MM.1S (cell line): ENCODE measurements at regions not wholly inside any gene's neighbourhood (a gene's known extent, or its start where the extent isn't known, plus 50 kb on each side); places are given as distances from the start of the nearest gene placed in this dataset.

ENCODE experiments used
- EZH2 ChIP-seq: fragments of 300-600 bp; sonication (generic); optimal IDR thresholded peaks from 2 replicates; pipeline ENCODE3; 2017; ENCODE audit warnings: low read depth, mild to moderate bottlenecking, antibody characterized with exemption, low read length, mixed read lengths
- EZH2phosphoT487 ChIP-seq: fragments of 300-600 bp; sonication (generic); IDR thresholded peaks from 2 replicates; pipeline ENCODE4 v1.6.1; 2018; ENCODE audit warnings: antibody characterized with exemption, low read length
- TF ChIP-seq, protein P1 (sequence below): fragments of 300-600 bp; sonication (generic); IDR thresholded peaks from 2 replicates; pipeline ENCODE4 v1.5.1; 2016; ENCODE audit warnings: antibody characterized with exemption, low read length, mixed read lengths

DNA sequence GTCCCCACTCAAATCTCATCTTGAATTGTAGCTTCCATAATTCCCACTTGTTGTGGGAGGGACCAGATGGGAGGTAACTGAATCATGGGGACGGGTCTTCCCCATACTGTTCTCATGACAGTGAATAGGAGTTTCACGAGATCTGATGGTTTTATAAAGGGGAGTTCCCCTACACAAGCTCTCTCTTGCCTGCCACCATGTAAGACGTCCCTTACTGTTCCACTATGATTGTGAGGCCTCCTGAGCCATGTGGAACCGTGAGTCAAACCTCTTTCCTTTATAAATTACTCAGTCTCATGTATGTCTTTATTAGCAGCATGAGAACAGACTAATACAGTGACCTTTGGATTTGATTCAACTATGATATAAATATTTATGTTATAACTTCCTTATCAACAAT lies 78.0 kb downstream of the CYRIA start:
- TF ChIP-seq EZH2phosphoT487 = no peak
- TF ChIP-seq, protein P1, sequence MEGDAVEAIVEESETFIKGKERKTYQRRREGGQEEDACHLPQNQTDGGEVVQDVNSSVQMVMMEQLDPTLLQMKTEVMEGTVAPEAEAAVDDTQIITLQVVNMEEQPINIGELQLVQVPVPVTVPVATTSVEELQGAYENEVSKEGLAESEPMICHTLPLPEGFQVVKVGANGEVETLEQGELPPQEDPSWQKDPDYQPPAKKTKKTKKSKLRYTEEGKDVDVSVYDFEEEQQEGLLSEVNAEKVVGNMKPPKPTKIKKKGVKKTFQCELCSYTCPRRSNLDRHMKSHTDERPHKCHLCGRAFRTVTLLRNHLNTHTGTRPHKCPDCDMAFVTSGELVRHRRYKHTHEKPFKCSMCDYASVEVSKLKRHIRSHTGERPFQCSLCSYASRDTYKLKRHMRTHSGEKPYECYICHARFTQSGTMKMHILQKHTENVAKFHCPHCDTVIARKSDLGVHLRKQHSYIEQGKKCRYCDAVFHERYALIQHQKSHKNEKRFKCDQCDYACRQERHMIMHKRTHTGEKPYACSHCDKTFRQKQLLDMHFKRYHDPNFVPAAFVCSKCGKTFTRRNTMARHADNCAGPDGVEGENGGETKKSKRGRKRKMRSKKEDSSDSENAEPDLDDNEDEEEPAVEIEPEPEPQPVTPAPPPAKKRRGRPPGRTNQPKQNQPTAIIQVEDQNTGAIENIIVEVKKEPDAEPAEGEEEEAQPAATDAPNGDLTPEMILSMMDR = no peak
- TF ChIP-seq EZH2 = no peak
